Testis (tissue), 2 donors: ENCODE measurements at regions not wholly inside any gene's neighbourhood (a gene's known extent, or its start where the extent isn't known, plus 50 kb on each side); places are given as distances from the start of the nearest gene placed in this dataset.

ENCODE experiments used
- CTCF ChIP-seq, 3 experiments: fragments of 450-650 bp in 2 of 3; fragments of 200-600 bp in 1 of 3; sonication (generic) in 1 of 3; IDR thresholded peaks; one replicate each; pipeline ENCODE4 v1.5.1; 2016 to 2019; ENCODE audit warnings: antibody characterized with exemption in 3 of 3, mild to moderate bottlenecking in 2 of 3, moderate library complexity in 1 of 3
- POLR2A ChIP-seq: fragments of 450-650 bp; IDR thresholded peaks from one replicate; pipeline ENCODE4 v1.6.1; 2017; ENCODE audit warnings: antibody characterized with exemption, mild to moderate bottlenecking, moderate library complexity

GRCh38 chr3:18208091-18208490, 217.0 kb downstream of the SATB1 start:
- TF ChIP-seq CTCF (IDR thresholded peaks at IDR 0.05) = no peak
- no peak for TF ChIP-seq POLR2A
